MCF 10A (cell line): ENCODE measurements at regions not wholly inside any gene's neighbourhood (a gene's known extent, or its start where the extent isn't known, plus 50 kb on each side); places are given as distances from the start of the nearest gene placed in this dataset.

Source experiments
- BruUV-seq: library from RNA; stranded (reverse); fragments of 400-500 nt; replicated peaks from 2 replicates; lab custom pipeline; 2021; lab: Mats Ljungman, UMichigan
- CTCF ChIA-PET: fragments of 300-600 bp; sonication (Branson Sonifier 250); formaldehyde crosslinking; extraction: SDS; loops from one replicate; lab custom pipeline; 2021; ENCODE audit warnings: antibody characterized with exemption, inconsistent platforms; lab: Yijun Ruan, JAX
- POLR2A ChIA-PET: fragments of 300-600, 350-650 bp; sonication (Branson Sonifier 250); formaldehyde crosslinking; extraction: SDS; loops from one replicate; lab custom pipeline; 2020; ENCODE audit warnings: antibody characterized with exemption, inconsistent platforms; lab: Yijun Ruan, JAX
- DNase-seq: peaks from one replicate; pipeline ENCODE4 v3.0.0-alpha.2; 2018; ENCODE audit not compliant: unreplicated experiment
- H3K27ac Mint-ChIP-seq: one replicate; pipeline ENCODE4 v1.8.0; 2022; ENCODE audit warnings: mild to moderate bottlenecking, low read depth, mixed read lengths; ENCODE audit not compliant: unreplicated experiment
- H3K27me3 Mint-ChIP-seq: one replicate; pipeline ENCODE4 v1.8.0; 2022; ENCODE audit warnings: mixed read lengths; ENCODE audit not compliant: insufficient read depth, unreplicated experiment
- H3K36me3 Mint-ChIP-seq: one replicate; pipeline ENCODE4 v1.8.0; 2022; ENCODE audit warnings: mild to moderate bottlenecking, moderate library complexity, mixed read lengths; ENCODE audit not compliant: insufficient read depth, unreplicated experiment
- H3K4me1 Mint-ChIP-seq: one replicate; pipeline ENCODE4 v1.8.0; 2022; ENCODE audit warnings: mixed read lengths; ENCODE audit not compliant: insufficient read depth, unreplicated experiment
- H3K4me3 Mint-ChIP-seq: one replicate; pipeline ENCODE4 v1.8.0; 2022; ENCODE audit warnings: mild to moderate bottlenecking, moderate library complexity, mixed read lengths; ENCODE audit not compliant: unreplicated experiment
- H3K9me3 Mint-ChIP-seq: one replicate; pipeline ENCODE4 v1.8.0; 2022; ENCODE audit warnings: mixed read lengths; ENCODE audit not compliant: unreplicated experiment
- intact Hi-C: fragments of 100-400 bp; cut with micrococcal nuclease; formaldehyde crosslinking; loops from 2 replicates; pipeline ENCODE4 v1.14.1; 2022
- TF ChIP-seq, protein P1 (sequence below): fragments of 200-600 bp; IDR thresholded peaks from one replicate; pipeline ENCODE4 v1.8.0; 2022; ENCODE audit warnings: antibody characterized with exemption, mild to moderate bottlenecking; ENCODE audit not compliant: unreplicated experiment

- no peaks in the 10 kb centered on the region for H3K36me3 Mint-ChIP-seq
- no peak overlapping the region for H3K27ac Mint-ChIP-seq
- H3K4me3 Mint-ChIP-seq, result no peak overlapping the region
- ChIA-PET POLR2A (no interaction called here), CTCF (interaction anchor here (0.6 kb wide), 2 partner anchors 132 to 730 kb away, joined by 3 read pairs; no protein-coding TSS in a partner anchor)
- peaks cover 38% of the 10 kb centered on the region for H3K9me3 Mint-ChIP-seq
- TF ChIP-seq, protein P1, sequence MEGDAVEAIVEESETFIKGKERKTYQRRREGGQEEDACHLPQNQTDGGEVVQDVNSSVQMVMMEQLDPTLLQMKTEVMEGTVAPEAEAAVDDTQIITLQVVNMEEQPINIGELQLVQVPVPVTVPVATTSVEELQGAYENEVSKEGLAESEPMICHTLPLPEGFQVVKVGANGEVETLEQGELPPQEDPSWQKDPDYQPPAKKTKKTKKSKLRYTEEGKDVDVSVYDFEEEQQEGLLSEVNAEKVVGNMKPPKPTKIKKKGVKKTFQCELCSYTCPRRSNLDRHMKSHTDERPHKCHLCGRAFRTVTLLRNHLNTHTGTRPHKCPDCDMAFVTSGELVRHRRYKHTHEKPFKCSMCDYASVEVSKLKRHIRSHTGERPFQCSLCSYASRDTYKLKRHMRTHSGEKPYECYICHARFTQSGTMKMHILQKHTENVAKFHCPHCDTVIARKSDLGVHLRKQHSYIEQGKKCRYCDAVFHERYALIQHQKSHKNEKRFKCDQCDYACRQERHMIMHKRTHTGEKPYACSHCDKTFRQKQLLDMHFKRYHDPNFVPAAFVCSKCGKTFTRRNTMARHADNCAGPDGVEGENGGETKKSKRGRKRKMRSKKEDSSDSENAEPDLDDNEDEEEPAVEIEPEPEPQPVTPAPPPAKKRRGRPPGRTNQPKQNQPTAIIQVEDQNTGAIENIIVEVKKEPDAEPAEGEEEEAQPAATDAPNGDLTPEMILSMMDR, result no peak
- no TSS peak for BruUV-seq
- no peaks in the 10 kb centered on the region for H3K27me3 Mint-ChIP-seq
- intact Hi-C loops, result no loop called here
- no peak for DNase-seq
- H3K4me1 Mint-ChIP-seq, result no peaks in the 10 kb centered on the region
Observed at GRCh38 chr7:68805159-68805558, 793.1 kb upstream of the AUTS2 start.

- no TSS peak for BruUV-seq
- CTCF ChIA-PET, result no interaction called here
- H3K27ac Mint-ChIP-seq, result no peak overlapping the region
Observed at GRCh38 chr7:68807666-68808065, 790.6 kb upstream of the AUTS2 start.

DNA sequence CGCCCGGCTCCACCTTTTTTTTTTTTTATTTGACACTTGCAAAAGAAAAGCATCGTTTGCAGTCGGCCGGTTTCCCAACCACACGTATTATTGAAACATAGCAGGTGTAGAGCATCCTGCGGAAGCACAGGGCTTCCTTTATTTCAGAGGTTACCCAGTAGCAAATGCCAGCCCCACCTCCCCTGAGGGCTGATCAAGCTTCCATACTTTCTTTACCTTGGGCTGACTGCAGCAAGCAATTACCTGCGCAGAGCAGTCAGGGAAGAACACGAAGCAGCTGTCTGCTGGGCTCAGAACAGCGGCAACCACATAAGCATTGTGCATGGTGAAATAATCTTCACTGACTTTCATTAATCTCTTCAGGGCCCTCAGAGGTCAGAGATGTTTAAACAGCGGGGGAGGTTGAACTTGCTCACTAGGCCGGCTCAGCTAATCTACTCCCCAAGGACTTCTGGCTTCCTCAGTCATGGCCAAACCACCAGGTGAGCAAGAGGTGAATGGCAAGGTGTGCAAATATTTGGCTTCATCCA is 784.7 kb upstream of the AUTS2 start:
- no TSS peak for BruUV-seq
- DNase-seq, result no peak
- TF ChIP-seq, protein P1, result no peak
- ChIA-PET CTCF (no interaction called here), POLR2A (no interaction called here)
- no peaks in the 10 kb centered on the region for H3K36me3 Mint-ChIP-seq
- H3K9me3 Mint-ChIP-seq, result peaks cover 53% of the 10 kb centered on the region
- intact Hi-C loops, result no loop called here
- H3K4me3 Mint-ChIP-seq, result no peak overlapping the region
- no peaks in the 10 kb centered on the region for H3K4me1 Mint-ChIP-seq
- no peaks in the 10 kb centered on the region for H3K27me3 Mint-ChIP-seq
- H3K27ac Mint-ChIP-seq, result no peak overlapping the region

More at GRCh38 chr7:68807666-68808065, 790.6 kb upstream of the AUTS2 start:
- no peak overlapping the region for H3K4me3 Mint-ChIP-seq
- POLR2A ChIA-PET, result no interaction called here
- no peaks in the 10 kb centered on the region for H3K4me1 Mint-ChIP-seq
- H3K27me3 Mint-ChIP-seq, result no peaks in the 10 kb centered on the region
- peaks cover 54% of the 10 kb centered on the region for H3K9me3 Mint-ChIP-seq
- DNase-seq, result no peak
- TF ChIP-seq, protein P1, result no peak
- H3K36me3 Mint-ChIP-seq, result no peaks in the 10 kb centered on the region
- intact Hi-C loops, result no loop called here

DNA sequence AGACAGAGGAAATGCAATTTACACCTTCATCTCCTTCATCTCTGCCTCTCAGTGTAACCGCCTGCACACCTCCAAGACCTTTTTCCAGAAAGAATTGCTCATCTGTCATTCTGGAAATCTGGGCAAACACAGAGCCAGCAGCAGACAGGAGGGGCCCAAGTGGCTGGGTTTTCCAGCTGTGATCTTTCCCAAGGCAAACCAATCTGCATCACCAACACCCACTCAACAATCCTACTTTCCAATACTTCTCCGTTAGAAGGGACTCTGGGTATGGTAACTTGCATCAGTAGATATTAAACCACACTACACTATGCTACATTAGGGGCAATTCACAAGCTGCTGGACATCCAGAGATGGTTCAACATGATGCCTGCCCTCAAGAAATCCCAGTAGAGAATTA is 781.8 kb upstream of the AUTS2 start:
- Mint-ChIP-seq H3K27ac (no peak overlapping the region), H3K27me3 (no peaks in the 10 kb centered on the region), H3K4me3 (no peak overlapping the region), H3K36me3 (no peaks in the 10 kb centered on the region), H3K9me3 (peaks cover 42% of the 10 kb centered on the region), H3K4me1 (no peaks in the 10 kb centered on the region)
- BruUV-seq, result no TSS peak
- intact Hi-C loops, result no loop called here
- POLR2A ChIA-PET, result no interaction called here
- CTCF ChIA-PET, result no interaction called here
- DNase-seq, result no peak
- TF ChIP-seq, protein P1, result no peak
